GM18873 (cell line): ENCODE measurements at regions not wholly inside any gene's neighbourhood (a gene's known extent, or its start where the extent isn't known, plus 50 kb on each side); places are given as distances from the start of the nearest gene placed in this dataset.

Experiments
- ATAC-seq: cut with Tn5 transposase; IDR thresholded peaks from one replicate; pipeline ENCODE4 v1.9.1; 2021; ENCODE audit warnings: mild to moderate bottlenecking, moderate library complexity, moderate number of reproducible peaks; ENCODE audit not compliant: unreplicated experiment, low FRiP score

GRCh38 chr13:29961036-29961670, 110.7 kb upstream of the UBL3 start:
- no peak for ATAC-seq

DNA sequence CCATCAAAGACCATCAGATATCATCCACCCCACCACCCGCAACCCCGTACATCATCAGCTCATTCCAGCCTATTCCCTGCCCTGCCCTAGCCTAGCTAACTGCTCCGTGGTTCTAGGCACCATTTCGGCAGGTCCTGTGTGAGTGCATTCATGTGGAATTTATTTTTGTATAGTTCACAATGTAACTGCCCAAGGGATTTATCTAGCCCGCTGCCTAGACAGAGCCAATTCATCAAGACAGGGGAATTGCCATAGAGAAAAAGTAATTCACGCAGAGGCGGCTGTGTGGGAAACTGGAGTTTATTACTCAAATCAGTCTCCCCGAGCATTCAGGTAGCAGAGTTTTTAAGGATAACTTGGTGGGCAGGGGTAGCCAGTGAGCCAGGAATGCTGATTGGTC, 109.2 kb upstream of the UBL3 start:
- ATAC-seq: no peak

GRCh38 chr13:29959086-29959485, 108.7 kb upstream of the UBL3 start:
- no peak for ATAC-seq

DNA sequence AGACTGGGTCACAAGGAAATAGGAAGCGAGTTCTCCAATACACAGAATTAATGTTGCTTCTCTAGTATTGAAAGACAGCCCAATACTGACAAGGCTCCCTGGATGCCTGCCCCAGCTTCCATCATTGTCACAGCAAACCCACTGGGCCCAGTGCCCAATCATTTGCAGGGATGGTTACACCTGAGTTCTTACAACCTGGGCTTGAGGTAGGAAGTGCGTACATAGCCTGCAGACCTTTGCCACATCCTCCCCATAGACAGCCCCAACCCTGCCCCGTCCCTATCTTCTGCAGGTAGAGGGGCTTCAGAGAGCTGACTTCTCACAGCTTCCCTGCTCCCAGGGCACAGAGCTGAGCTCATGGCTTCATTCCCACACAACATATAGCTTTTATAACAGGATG, 108.1 kb upstream of the UBL3 start:
- ATAC-seq: no peak

DNA sequence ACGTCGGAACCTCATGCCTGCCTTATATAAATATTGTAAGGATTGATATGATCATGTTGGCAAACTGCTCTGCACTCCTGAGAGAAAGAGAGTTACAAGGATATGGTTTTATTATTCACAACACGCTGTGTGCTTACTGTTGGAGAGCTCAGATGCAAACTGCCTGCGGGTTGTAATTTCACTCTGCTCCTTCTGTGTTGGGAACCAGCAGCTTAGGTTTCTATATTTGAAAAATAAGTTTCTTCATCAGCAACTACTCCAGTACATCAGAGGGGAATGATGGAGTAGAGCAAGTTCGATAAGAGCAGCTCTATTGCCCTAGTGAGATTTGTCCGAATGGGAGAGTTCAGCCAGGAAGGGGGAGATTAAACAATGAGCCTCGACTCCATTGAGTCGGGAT, 106.9 kb upstream of the UBL3 start:
- no peak for ATAC-seq

- no peak for ATAC-seq
Measured at GRCh38 chr13:29956853-29957252, 106.4 kb upstream of the UBL3 start.

- ATAC-seq: no peak
Measured at GRCh38 chr13:29955137-29955650, 104.8 kb upstream of the UBL3 start.

DNA sequence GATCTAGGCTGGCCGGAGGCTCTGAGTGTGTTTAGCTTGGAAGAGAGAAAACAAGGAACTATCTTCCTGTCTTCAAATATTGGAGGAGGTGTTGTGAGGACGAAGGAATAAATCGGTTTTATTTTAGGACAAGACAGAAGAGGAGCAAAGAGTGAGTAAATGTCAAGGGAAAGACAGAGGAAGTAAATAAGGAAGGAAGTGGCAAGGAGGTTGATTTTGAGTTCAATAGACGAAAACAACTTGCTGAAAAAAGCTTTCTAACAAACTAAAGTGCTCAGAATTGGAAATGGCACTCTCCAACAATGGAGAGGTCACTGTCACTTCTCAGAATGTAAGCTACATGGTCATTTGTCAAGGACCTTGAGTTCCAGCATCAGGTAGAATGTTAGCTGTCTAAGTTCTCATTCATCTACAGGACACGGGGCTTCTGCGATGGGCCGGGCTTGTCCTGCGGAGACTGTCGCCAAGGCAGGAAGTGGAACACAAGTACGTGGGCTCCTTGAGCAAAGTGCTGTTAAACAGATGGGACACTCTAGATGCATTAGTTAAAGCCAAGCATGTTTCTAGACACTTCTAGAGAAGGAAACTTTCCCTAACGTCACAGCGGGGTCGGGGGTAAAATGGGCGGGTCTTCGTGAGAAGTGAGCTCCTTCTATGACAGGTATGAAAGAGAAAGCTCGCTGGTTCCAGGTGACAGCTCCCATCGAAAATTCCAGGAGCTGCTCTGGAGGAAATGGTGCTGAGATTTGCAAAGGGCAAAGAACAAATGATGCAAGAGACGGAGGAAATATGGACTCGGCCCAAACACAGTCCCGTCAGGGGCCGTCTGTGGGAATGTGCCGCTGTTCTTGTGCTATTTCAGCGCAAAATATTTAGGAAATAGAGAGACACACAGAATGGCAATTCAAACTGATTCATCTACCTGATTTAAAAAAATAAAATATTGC, 103.9 kb upstream of the UBL3 start:
- no peak for ATAC-seq

- ATAC-seq: no peak
Measured at GRCh38 chr13:29953542-29953941, 103.1 kb upstream of the UBL3 start.

- ATAC-seq: no peak
Measured at GRCh38 chr13:29952245-29952644, 101.8 kb upstream of the UBL3 start.

GRCh38 chr13:29948791-29949190, 98.4 kb upstream of the UBL3 start:
- ATAC-seq: no peak

DNA sequence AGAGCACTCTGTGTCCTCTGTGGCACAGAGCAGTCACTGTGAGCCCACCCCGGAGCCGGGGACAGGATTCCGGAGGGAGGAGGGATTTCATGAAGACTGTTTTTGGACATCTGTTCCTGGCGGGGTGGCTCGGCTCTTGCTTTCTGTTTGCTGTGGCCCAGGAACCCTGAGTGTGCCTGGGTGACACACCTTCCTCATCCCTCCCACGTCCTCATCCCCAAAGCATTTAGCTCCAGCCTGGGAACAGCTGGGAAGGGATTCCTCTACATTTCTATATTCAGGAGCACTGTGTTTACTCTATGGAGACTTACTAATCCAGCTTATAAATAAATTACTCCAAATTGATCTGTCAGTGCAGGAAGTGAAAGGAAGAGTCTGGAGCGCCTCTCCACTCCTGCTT, 97.8 kb upstream of the UBL3 start:
- ATAC-seq: no peak

DNA sequence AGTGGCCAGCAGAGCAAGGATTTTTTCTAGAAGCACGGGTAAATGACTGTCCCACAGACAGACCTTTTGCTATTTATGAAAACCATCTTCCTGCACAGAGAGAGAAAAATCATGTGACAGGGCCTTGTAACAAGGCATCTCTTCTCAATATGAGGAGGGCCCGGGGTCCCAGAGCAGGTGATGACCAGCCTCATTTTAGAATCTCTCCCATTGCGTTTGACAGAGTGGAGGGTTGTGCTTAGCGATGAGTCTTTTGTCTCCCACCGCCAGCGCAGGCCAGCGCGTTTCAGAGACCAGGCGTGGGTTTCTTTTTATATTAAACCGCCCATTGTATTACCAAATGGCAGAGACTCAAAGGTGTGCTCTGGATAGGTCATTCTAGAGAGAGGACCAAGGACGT, 97.4 kb upstream of the UBL3 start:
- no peak for ATAC-seq

DNA sequence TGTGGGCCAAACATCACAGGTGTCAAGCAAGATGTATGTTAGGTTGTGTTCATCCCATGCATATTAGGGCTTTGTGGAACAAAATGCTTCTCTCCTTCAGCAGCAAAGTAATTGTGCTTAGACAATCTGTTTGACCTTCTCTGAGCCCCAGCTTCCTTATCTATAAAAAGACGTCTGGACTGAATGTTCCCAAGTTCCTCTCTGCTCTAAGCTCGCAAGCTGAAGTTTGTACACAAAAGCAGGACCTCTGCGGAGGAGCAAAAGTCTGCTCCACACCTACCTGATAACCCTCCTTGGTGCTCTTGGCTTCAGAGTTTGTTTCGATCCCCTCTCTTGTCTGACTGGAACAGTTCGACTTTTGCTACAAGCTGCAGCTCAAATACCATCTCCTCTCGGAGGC, 95.7 kb upstream of the UBL3 start:
- no peak for ATAC-seq

DNA sequence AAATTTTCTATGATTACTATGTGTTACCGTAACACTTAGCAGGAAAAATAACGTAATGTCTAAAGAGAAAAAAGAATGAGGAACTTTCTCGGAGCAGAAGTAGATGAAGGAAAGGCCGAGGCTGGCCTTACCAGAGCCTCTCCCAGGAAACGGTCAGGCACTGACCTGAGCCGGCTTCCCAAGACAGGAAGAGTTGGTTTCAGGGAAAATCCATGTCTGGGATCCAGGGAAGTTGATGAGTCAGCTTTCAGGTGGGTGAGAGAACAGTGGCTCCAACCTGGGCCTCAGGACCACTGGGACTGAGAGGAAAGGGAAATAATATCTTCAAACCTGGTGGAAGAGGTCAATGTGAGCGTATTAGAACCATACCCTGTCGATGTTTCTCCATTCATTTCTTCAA, 93.3 kb upstream of the UBL3 start:
- ATAC-seq: no peak

DNA sequence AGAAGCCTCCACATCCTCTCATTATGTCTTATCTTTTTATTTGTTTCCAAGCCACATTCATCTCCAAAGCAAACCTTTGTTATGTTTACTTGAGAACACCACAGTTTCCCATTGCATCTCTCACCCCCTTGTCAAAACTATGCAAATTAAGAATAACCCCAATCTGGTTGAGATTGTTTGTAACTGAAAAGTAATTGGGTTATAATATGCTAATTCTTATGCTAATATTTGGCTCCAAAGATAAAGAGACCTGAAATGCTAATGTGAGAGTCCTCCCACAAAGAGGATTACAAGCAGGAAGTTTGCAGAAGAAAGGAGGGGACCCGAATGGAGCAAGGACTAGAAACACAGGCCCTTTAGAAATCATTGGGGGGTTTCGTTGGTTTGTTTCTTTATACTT, 92.9 kb upstream of the UBL3 start:
- no peak for ATAC-seq

- no peak for ATAC-seq
Measured at GRCh38 chr13:29940715-29941114, 90.3 kb upstream of the UBL3 start.

DNA sequence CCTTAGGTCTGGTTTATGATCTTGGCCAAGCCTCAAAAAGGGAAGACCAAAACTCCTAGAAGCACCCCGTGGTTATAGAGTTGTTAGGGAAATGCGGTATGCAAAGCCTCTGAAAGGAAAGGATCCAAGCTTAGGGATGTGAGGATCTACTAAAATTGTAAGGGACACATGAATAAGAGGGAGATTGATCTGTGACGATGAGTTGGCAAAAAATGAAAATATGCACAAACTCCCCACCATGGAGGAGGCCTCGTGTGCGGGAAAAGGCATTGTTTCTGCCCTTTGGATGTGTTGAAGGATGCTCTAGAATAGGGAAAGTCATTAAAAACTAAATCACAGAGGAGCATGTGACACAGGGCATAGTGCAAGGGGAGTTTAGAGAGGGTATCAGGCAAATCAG, 88.7 kb upstream of the UBL3 start:
- ATAC-seq: no peak

- no peak for ATAC-seq
Measured at GRCh38 chr13:29937841-29938240, 87.4 kb upstream of the UBL3 start.

GRCh38 chr13:29937379-29937778, 87.0 kb upstream of the UBL3 start:
- ATAC-seq: no peak

DNA sequence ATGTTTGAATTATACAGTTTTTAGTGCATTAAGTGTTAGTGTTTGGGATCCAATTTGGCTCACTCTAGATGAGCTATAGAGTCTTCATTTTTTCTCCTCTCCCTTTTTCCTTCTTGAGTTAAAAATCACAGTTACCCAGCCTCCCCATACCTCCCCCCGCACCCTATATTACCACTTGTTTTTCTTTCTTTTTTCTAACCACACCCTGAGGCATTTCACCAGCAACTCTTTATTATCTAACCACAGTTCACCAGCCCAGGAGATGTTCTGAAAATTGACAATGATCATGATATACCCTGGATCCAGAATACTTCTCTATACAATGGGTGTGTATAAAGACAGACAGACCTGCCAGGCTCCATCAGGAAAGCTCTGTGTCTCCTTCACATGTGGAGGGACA, 86.5 kb upstream of the UBL3 start:
- no peak for ATAC-seq
